Effector CD8-positive, alpha-beta T cell (primary cell): ENCODE measurements at regions not wholly inside any gene's neighbourhood (a gene's known extent, or its start where the extent isn't known, plus 50 kb on each side); places are given as distances from the start of the nearest gene placed in this dataset.

ENCODE experiments used
- DNase-seq: peaks from one replicate; lab custom pipeline; 2025; lab: John Stamatoyannopoulos, UW

DNA sequence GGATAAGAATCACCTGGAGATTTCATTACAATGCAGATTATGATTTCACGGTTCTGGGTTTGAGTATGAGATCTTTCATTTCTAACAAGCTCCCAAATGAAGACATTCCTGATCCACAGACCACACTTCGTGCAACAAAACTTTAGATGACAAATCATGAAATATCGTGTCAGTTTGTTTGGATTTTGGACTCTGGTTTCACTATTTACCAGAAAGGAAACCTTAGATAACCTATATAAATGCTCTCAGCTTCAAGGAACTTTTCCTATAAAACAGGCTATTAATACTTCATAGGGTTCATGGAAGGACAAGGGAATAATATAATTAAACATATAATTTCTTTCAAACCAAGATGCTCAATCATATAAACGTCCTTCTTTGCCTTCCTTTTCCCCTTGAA is 930.5 kb upstream of the SLC10A2 start:
- no peak for DNase-seq

DNA sequence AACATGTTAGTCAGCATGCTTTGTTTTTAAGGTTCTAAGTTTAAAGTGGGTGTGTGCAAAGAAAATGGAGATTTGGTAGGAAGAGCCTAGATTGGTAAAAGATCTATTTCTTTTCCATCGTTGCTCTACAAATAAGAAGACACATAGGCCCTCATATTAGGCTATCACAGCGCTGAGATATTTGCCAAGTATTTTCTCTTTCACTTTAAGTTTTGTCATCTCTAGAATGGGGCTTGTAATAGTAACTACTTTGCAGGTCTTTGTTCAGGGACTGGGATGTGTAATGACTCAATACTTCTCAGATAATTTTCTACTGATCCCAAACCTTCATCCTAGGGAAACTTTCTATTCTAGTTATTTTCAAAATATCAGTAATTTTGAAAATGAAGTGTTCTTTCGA is 917.7 kb upstream of the SLC10A2 start:
- DNase-seq = no peak

DNA sequence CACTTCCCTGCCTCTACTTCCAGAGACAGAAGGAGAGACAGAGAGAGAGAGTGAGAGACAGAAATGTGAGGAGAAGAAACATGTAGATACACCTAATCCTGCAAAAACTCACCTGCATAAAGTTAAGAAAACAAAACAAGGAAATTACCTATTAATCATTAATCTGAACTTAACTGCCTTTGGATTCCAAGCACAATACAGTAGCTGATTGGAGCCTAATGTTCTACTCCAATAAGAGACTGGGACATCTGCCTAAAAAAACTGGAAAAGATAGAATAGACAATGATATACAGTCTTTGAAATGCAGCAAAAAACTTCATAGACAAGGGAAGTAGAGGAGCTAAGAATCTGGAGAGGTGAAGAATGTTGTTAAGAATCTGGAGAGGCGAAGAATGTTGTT is 910.2 kb upstream of the SLC10A2 start:
- DNase-seq = no peak

DNA sequence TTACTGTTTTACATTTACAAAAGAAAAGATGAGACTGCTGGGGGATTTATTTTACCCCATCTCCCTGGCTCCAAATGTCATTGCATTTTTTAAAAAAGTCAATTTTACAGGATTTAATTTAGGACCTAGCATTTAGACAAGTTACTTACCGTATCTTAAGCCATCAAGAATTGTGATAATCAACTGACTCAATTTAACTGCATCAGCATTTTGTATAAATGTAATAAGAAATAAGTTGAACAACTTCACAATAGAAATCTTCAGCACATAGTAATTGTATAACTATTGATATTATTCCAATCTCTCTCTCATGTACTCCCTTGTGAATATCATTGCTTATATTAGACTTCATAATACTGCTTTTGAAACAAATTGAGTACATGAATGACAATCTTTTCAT is 907.5 kb upstream of the SLC10A2 start:
- no peak for DNase-seq

DNA sequence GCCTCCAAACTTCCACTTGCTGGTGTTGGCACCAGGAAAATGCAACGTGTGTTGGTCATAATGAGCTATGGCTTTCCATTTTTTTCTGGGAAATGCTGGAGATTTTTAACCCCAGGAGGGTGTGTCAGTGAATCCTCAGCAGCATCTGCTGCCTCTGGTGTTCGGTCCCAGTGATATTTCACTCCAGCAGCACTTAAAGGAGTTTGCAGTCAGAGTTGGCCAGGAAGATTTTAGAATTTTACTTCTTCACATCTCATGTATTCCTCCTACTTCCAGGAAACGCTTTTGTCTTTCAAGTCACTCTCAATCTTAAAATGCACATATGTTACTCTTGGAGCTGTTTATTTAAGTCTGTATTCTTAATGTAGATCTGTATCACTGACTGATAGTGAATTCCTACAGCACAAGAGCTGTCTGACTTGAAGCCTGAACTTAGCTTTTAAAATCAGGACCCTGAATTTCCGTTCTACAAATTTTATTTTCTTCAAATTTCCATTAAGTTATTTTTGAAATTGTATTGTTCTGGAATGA is 903.4 kb upstream of the SLC10A2 start:
- no peak for DNase-seq

DNA sequence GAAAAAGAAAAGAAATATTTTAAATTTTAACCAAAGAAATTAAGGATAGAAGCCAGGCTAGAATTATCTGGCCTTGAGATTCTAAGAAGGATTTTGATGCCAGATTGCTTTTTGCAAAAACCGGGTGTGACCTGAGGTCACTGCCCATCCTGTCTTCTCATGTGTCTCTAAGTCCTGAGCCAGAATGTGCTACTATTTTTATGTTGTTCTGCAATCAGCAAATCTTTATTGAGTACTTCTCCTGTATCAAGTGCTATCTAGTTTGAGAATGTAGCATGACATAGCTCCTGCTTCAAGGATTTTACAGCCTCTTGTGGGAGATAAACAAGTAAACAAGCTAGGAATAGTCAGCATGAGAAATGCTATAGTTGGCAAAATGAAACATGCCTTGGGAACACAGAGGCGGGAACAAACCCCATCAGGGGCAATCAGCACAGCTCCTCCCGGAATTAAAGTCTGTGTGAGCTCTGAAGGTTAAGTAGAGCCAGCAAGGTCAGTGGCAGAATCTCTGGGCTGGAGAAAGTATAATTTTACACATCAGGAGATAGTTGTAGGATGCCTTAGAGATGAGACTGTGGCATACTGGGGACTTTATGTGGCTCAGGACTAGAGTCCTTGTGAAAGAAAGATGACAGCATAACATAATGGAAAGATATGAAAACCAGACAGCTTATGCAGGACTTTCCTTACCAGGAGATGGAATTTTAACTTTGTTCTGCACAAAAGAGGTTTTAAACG is 899.5 kb upstream of the SLC10A2 start:
- DNase-seq = no peak

DNA sequence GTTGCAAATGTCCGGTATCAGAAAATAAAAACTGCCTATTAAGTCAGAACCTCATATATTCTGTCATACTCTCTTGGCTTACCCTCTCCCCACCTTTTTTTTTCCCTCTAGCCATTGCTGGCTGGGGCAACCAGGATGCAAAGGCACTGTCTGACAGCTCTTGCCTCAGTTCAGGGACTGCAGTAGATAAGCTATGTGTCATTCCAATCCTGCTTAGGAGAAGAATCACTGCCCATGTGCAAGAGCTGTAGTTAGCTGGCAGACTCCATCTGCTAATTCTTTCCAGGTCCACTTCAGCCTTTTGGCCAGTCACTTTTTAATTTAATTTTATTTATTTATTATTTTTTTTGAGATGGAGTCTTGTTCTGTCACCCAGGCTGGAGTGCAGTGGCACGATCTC is 895.6 kb upstream of the SLC10A2 start:
- no peak for DNase-seq

DNA sequence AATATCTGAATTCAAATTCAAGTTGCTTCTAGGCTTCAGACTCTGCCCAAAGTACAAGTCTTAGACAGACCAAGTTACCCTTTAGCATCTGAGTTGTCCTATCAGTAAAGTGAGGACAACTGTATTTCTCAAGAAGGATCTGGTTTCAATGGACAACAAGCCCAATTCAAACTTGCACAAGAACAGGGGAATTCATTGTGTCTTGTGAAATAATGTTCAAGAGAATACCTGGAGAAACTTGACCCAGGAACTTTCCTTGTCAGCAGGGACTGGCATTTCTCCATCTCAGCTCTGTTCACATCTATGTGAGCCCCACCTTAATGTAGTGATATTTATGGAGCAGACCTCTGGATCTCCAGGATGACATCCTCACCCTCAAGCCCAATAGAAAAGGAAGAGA is 894.9 kb upstream of the SLC10A2 start:
- DNase-seq = no peak

DNA sequence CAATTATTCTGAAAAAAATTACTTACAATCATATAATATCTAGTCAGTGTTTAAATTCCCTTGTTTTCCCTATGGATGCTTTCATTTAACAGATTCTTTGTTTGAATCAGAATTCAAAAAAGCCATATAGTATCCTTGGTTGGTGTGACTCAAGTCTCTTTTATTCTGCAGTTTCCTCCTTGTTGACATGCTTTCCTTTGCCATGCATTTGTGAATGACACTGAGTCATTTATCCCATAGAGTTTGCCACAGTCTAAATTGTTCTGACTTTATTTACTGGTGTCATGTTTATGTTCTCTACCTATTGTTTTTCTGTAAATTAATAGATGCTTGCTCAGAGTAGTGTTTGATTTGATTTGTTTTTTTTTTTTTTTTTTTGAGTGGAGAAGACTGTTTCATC is 893.8 kb upstream of the SLC10A2 start:
- DNase-seq = no peak

DNA sequence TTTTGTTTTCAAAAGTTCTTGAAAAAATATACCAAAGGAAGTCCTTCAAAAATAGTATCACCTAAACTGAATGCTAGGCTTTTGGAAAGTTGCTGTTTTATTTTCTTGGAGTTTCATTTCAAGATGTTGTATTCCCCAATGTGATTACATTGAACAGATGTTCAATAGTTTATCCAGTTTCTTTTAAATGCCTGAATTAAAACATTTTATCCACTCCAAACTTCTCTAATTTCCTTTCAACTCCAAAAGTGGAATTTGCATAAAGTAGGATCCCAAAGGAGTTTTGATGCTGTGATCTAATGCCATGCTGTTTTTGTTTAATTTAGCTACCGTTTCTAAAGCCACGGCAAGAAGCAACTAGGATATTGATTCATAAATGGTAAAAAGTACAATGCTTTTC is 892.5 kb upstream of the SLC10A2 start:
- no peak for DNase-seq

DNA sequence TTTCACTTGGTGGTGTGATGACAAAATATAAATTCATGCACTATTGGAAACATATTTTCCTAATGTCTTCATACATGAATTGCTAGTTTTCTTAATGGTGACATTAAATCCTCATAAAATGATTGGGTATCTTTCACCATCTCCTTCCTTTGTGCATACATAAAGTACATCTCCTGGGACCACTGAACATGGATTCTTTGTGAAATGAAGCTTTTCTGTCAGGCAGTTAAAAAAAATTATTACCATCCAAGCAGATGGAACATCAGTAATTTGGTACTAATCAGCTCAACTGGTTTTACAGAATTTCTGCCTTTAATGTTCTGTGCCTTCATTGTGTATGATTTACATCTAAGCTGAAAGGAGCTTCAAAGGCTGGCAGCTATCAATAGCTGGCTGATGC is 891.7 kb upstream of the SLC10A2 start:
- DNase-seq = no peak

DNA sequence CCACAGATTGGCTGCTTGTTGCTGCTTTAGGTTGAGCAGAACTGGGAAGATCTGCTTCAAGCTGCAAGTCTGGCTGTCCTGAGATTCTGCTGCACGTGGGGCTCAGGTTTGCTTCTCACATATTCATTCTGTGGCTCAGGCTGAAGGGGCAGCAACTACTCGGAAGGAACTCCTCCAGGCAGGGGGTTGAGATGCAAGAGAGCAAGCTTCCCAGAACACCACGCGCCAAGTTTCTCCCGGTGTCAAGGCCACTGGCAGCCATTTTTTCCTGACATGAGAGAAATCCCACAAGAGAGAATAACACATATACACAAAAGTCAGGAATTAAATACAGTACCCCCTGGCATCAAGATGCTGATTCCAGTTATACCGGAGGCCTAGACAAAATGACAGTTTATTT is 887.6 kb upstream of the SLC10A2 start:
- DNase-seq = no peak

DNA sequence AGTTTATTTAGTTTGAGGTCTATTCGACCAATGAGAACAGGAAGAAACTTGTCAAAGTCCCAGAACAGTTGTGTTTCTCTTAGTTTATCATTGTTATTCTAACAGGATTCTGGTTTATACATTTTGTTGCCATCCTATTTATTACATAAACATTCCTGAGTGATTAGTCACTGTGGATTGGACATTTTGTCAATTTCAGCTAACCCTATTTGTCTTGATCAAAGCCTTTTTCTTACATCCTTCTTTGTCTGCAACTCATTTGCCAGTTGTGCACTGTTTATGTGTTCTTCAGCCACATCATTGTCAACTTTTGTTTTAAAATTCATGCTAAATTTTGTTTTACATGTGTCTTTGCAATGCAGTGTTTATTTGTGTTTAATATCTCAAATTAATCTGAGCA is 886.0 kb upstream of the SLC10A2 start:
- no peak for DNase-seq

DNA sequence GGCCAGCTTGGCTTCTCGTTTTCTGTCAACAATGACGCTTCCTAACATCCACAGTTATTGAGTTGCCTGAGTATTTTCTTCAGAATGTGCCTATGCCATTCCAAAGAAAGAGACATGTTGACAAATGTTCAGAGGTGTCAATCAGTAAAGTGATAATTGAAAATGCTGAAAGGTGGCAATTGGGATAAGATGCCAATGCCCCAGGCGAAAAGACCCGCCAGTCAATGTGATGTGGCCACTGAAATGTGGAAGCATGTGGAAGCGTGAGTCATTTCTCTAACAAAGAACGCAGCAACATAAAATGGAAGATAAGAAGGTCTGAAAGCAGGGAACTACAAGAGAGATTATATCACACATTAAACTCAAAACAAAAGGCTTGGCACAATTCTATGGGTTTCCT is 882.2 kb upstream of the SLC10A2 start:
- no peak for DNase-seq

DNA sequence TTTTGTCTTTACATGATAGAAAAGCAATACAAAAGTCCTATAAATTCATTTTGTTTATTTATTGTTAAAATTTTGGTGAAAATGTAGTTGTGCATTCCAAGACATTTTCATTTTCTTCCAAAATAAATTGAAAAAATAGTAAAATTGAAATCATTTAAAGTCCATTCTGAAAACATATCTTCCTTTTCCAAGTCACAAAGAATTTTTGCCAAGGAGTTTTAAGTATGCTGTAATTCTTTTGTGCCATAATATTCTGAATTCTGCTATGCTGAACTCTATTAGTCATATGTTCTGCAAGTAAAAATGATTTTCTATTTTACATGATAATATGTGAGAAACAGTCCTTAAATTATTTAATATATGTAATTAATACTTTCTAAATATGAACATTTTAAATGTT is 879.6 kb upstream of the SLC10A2 start:
- DNase-seq = no peak

DNA sequence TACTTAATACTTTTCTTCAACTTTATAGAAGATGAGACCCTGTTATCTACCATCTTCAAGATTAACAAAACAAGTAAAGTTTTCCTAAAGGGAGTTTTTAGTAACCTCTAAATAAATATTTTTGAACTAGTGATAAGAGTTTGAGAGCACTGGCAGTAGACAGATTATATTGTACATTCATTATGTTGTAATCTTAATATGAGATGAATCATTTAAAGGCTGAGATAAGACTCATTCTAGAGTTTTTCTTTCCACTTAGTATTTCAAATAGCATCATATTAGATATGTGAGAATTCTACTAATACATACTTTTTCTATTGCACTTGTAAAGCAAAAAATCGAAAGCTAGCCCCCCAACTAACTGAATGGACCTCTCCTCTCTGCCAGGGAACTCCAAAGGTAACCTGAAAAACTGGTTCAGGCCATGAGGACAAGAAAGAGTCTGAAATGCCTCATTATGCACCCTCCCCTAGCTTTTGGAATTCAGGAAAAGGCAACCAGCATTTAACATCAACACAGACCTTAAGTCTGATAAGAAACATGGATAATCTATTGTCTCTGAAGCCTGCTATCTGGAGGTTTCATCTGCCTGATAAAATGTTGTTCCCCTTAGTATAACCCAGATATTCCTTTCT is 875.4 kb upstream of the SLC10A2 start:
- no peak for DNase-seq

DNA sequence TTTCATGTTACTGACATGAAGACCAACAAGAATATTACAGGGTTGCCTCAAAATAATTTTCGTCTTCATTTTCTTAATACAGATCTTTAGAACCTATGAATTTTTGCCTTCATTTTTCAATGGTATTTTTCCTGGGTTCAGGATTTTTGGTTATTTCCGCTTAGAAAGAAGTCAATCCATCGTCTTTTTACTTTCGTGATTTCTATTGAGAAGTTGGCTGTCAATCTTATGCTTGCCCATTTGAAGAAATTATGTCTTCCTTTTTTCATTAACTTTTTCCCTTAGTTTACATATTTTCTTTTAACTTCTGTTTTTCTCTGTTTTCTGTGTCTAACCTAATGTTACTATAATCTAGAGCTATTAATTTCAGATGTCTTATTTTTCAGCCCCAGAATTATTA is 868.9 kb upstream of the SLC10A2 start:
- DNase-seq = no peak

DNA sequence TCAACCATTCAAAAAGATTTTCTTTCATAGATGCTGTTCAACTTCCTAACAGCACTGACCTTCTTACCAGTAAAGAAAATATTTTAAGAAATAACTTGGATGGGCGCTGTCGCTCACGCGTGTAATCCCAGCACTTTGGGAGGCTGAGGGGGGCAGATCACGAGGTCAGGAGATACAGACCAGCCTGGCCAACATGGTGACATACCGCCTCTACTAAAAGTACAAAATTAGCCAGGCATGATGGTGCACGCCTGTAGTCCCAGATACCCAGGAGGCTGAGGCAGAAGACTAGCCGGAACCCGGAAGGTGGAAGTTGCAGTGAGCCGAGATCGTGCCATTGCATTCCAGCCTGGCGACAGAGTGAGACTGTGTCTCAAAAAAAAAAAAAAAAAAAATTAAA is 865.7 kb upstream of the SLC10A2 start:
- no peak for DNase-seq

DNA sequence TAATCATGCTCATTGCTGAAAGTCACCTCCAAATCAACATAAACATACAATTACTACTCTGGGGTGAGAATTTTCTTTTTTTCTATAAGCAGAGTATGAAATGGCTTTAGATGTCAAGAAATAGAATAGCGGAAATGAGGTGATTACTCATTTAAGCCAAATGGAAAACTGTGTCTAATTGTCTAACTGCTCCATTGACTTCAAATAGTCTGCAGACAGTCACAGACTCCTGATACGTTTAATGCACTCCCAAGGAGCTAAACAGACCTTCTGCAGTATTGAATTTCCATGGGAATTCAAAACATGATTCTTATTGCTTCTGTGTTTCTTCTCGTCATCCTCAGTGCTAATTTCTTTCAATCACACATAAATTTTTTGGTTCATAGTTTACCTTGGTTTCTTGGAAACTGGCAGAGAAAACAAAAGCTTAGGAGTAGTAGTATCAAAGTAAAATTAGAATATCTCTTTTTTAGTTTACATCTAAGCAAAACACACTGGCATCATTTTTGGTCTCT is 865.2 kb upstream of the SLC10A2 start:
- no peak for DNase-seq

DNA sequence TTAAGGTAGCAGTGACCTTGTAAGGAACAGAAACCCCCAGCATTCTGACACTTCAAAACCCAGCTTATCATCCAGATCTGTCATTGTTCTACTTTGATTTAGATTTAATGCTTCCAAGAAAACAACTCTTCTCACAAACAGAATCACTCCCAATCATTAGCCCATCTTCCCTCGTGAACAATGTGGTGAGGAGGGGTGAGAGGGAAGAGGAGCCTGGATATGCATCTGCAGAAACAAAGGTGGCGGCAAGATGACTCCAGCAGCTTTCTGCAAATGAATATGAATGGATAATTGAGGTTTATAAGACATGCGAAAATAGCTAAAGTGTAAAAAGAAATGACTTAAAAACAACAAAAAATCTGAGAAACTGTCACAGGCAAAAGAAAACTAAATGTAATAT is 859.9 kb upstream of the SLC10A2 start:
- DNase-seq = no peak

DNA sequence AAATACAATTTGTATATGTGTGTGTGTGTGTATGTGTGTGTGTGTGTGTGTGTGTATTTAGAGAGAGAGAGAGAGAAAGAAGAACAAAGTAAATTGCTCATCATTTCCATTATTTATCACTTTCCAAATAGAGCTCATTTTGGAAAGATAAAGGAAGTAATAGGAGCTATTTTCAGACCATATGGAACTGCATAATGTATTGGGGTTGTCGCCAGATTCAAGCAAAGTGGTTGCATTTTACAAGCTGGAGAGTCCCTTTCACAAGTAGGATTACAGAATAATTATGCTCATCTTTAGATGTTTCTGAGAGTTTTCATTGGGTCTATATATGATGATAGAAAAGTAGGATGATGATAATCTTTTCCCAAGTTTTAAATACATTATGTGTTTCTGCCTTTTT is 842.7 kb upstream of the SLC10A2 start:
- no peak for DNase-seq

DNA sequence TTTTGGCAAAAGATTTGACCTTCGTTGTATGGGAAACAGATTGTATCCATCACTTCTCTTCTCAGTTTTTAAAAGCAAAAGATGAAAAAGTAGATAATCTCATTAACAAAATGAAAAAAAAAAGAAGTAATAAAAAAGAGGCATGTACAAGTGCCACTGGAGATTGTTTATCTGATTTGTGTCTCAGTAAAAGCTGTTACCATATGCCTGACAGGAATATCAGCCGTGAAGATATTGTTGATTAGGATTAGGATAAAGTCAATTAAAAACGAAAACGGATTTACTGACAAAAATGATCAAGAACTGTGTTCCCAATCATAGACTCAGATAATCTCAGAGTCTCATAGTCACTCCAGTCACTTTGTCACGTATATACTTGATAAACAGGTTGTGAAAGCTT is 842.1 kb upstream of the SLC10A2 start:
- DNase-seq = no peak

DNA sequence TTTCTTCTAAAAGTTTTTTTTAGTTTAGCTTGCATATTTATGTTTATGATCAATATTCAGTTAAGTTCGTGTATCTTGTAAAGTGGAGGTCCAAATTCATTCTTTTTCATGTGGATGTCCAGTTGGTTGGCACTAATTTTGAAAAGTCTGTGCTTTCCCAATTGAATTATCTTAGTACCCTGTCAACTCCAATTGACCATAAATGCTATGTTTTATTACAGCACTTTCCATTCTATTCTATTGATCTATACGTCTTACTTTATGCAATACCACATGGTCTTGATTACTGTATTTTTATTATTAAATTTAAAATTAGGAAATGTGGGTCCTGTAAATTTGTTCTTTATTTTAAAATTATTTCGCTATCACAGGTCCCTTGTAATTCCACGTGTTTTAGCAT is 837.6 kb upstream of the SLC10A2 start:
- DNase-seq = no peak

DNA sequence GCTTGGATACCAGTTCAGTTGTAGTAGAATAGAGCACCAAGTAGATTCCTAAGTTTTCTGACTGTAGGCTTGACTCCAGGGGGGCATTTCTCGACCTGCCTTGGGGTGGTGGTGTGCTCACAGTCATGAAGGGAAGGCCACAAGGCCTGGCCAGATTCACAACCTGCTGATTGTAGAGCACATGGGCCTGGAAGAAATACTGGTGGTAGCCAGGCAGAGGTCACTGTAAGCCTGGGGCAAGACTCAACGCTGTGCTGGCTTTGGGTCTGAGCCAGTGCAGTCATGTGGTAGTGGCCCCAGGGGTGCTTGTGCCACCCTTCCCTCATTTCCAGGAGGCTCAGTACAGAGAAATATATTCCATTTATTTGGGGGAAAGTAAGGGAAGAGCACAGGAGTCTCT is 832.3 kb upstream of the SLC10A2 start:
- no peak for DNase-seq
